Dendritic cell treated with granulocyte-macrophage colony-stimulating factor and Interleukin-4, amounts not matched to agents 40 ng/mL and 50 ng/mL, for 4 days (primary cell): ENCODE measurements at regions not wholly inside any gene's neighbourhood (a gene's known extent, or its start where the extent isn't known, plus 50 kb on each side); places are given as distances from the start of the nearest gene placed in this dataset.

Source experiments
- H3K27ac Mint-ChIP-seq: one replicate; pipeline ENCODE4 v1.8.0; 2022; ENCODE audit warnings: mild to moderate bottlenecking, mixed read lengths
- H3K27me3 Mint-ChIP-seq: one replicate; pipeline ENCODE4 v1.8.0; 2022; ENCODE audit warnings: mild to moderate bottlenecking, mixed read lengths
- H3K36me3 Mint-ChIP-seq: one replicate; pipeline ENCODE4 v1.8.0; 2022; ENCODE audit warnings: low read depth, mixed read lengths
- H3K4me1 Mint-ChIP-seq: one replicate; pipeline ENCODE4 v1.8.0; 2022; ENCODE audit warnings: low read depth, mixed read lengths
- H3K4me3 Mint-ChIP-seq: one replicate; pipeline ENCODE4 v1.8.0; 2022; ENCODE audit warnings: mild to moderate bottlenecking, moderate library complexity, mixed read lengths
- H3K9me3 Mint-ChIP-seq: one replicate; pipeline ENCODE4 v1.8.0; 2022; ENCODE audit warnings: mixed read lengths
- intact Hi-C: fragments of 100-400 bp; cut with micrococcal nuclease; formaldehyde crosslinking; loops from one replicate; pipeline ENCODE4 v1.15.0; 2022

GRCh38 chr15:87576486-87577176 lies 679.9 kb downstream of the NTRK3 start:
- intact Hi-C loops: no loop called here

GRCh38 chr15:87575896-87576473 lies 680.6 kb downstream of the NTRK3 start:
- Mint-ChIP-seq H3K27ac (no peak overlapping the region), H3K4me3 (no peak overlapping the region), H3K4me1 (no peaks in the 10 kb centered on the region), H3K9me3 (no peaks in the 10 kb centered on the region), H3K27me3 (no peaks in the 10 kb centered on the region), H3K36me3 (no peaks in the 10 kb centered on the region)
- intact Hi-C loops: no loop called here

More at GRCh38 chr15:87576486-87577176, 679.9 kb downstream of the NTRK3 start:
- H3K27ac Mint-ChIP-seq: no peak overlapping the region
- H3K27me3 Mint-ChIP-seq: no peaks in the 10 kb centered on the region
- no peaks in the 10 kb centered on the region for H3K4me1 Mint-ChIP-seq
- no peaks in the 10 kb centered on the region for H3K36me3 Mint-ChIP-seq
- no peak overlapping the region for H3K4me3 Mint-ChIP-seq
- no peaks in the 10 kb centered on the region for H3K9me3 Mint-ChIP-seq

- no peaks in the 10 kb centered on the region for H3K9me3 Mint-ChIP-seq
- H3K4me1 Mint-ChIP-seq: no peaks in the 10 kb centered on the region
- H3K4me3 Mint-ChIP-seq: no peak overlapping the region
- no peaks in the 10 kb centered on the region for H3K36me3 Mint-ChIP-seq
- intact Hi-C loops: no loop called here
- no peaks in the 10 kb centered on the region for H3K27me3 Mint-ChIP-seq
- H3K27ac Mint-ChIP-seq: no peak overlapping the region
Measured at GRCh38 chr15:87573534-87573933, 683.0 kb downstream of the NTRK3 start.

GRCh38 chr15:87573039-87573438 lies 683.5 kb downstream of the NTRK3 start:
- Mint-ChIP-seq H3K9me3 (no peaks in the 10 kb centered on the region), H3K27ac (no peak overlapping the region), H3K27me3 (no peaks in the 10 kb centered on the region), H3K4me1 (no peaks in the 10 kb centered on the region), H3K36me3 (no peaks in the 10 kb centered on the region), H3K4me3 (no peak overlapping the region)
- intact Hi-C loops: no loop called here

- H3K27ac Mint-ChIP-seq: no peak overlapping the region
- H3K4me3 Mint-ChIP-seq: no peak overlapping the region
- intact Hi-C loops: no loop called here
- no peaks in the 10 kb centered on the region for H3K4me1 Mint-ChIP-seq
- no peaks in the 10 kb centered on the region for H3K27me3 Mint-ChIP-seq
- no peaks in the 10 kb centered on the region for H3K9me3 Mint-ChIP-seq
- H3K36me3 Mint-ChIP-seq: no peaks in the 10 kb centered on the region
Measured at GRCh38 chr15:87572381-87572910, 684.1 kb downstream of the NTRK3 start.

GRCh38 chr15:87570206-87570605 lies 686.3 kb downstream of the NTRK3 start:
- Mint-ChIP-seq H3K27ac (no peak overlapping the region), H3K4me3 (no peak overlapping the region), H3K4me1 (no peaks in the 10 kb centered on the region), H3K36me3 (no peaks in the 10 kb centered on the region), H3K9me3 (no peaks in the 10 kb centered on the region), H3K27me3 (no peaks in the 10 kb centered on the region)
- intact Hi-C loops: no loop called here

GRCh38 chr15:87569581-87569980 lies 687.0 kb downstream of the NTRK3 start:
- Mint-ChIP-seq H3K9me3 (no peaks in the 10 kb centered on the region), H3K4me3 (no peak overlapping the region), H3K27me3 (no peaks in the 10 kb centered on the region), H3K4me1 (no peaks in the 10 kb centered on the region), H3K27ac (no peak overlapping the region), H3K36me3 (no peaks in the 10 kb centered on the region)
- intact Hi-C loops: no loop called here

- Mint-ChIP-seq H3K36me3 (no peaks in the 10 kb centered on the region), H3K4me1 (no peaks in the 10 kb centered on the region), H3K4me3 (no peak overlapping the region), H3K9me3 (no peaks in the 10 kb centered on the region), H3K27ac (no peak overlapping the region), H3K27me3 (no peaks in the 10 kb centered on the region)
- intact Hi-C loops: no loop called here
Measured at GRCh38 chr15:87567406-87568030, 689.0 kb downstream of the NTRK3 start.

- Mint-ChIP-seq H3K36me3 (no peaks in the 10 kb centered on the region), H3K4me3 (no peak overlapping the region), H3K9me3 (peaks cover 5% of the 10 kb centered on the region), H3K4me1 (no peaks in the 10 kb centered on the region), H3K27ac (no peak overlapping the region), H3K27me3 (no peaks in the 10 kb centered on the region)
- intact Hi-C loops: no loop called here
Measured at GRCh38 chr15:87566236-87566635, 690.3 kb downstream of the NTRK3 start.

- no peaks in the 10 kb centered on the region for H3K36me3 Mint-ChIP-seq
- intact Hi-C loops: no loop called here
- peaks cover 5% of the 10 kb centered on the region for H3K9me3 Mint-ChIP-seq
- H3K27ac Mint-ChIP-seq: no peak overlapping the region
- H3K27me3 Mint-ChIP-seq: no peaks in the 10 kb centered on the region
- H3K4me1 Mint-ChIP-seq: no peaks in the 10 kb centered on the region
- H3K4me3 Mint-ChIP-seq: no peak overlapping the region
Measured at GRCh38 chr15:87564681-87565080, 691.9 kb downstream of the NTRK3 start.

GRCh38 chr15:87563869-87564268 lies 692.7 kb downstream of the NTRK3 start:
- H3K27ac Mint-ChIP-seq: no peak overlapping the region
- peaks cover 5% of the 10 kb centered on the region for H3K9me3 Mint-ChIP-seq
- H3K27me3 Mint-ChIP-seq: no peaks in the 10 kb centered on the region
- intact Hi-C loops: no loop called here
- no peak overlapping the region for H3K4me3 Mint-ChIP-seq
- H3K36me3 Mint-ChIP-seq: no peaks in the 10 kb centered on the region
- no peaks in the 10 kb centered on the region for H3K4me1 Mint-ChIP-seq

GRCh38 chr15:87562203-87562602 lies 694.3 kb downstream of the NTRK3 start:
- intact Hi-C loops: no loop called here
- H3K9me3 Mint-ChIP-seq: peaks cover 5% of the 10 kb centered on the region
- no peak overlapping the region for H3K27ac Mint-ChIP-seq
- no peaks in the 10 kb centered on the region for H3K27me3 Mint-ChIP-seq
- H3K36me3 Mint-ChIP-seq: no peaks in the 10 kb centered on the region
- H3K4me3 Mint-ChIP-seq: no peak overlapping the region
- no peaks in the 10 kb centered on the region for H3K4me1 Mint-ChIP-seq

- H3K4me3 Mint-ChIP-seq: no peak overlapping the region
- peaks cover 5% of the 10 kb centered on the region for H3K9me3 Mint-ChIP-seq
- H3K4me1 Mint-ChIP-seq: no peaks in the 10 kb centered on the region
- no peaks in the 10 kb centered on the region for H3K36me3 Mint-ChIP-seq
- intact Hi-C loops: no loop called here
- H3K27ac Mint-ChIP-seq: no peak overlapping the region
- H3K27me3 Mint-ChIP-seq: no peaks in the 10 kb centered on the region
Measured at GRCh38 chr15:87561641-87562040, 694.9 kb downstream of the NTRK3 start.

- Mint-ChIP-seq H3K9me3 (peaks cover 19% of the 10 kb centered on the region), H3K27ac (no peak overlapping the region), H3K36me3 (no peaks in the 10 kb centered on the region), H3K4me1 (no peaks in the 10 kb centered on the region), H3K27me3 (no peaks in the 10 kb centered on the region), H3K4me3 (no peak overlapping the region)
- intact Hi-C loops: no loop called here
Measured at GRCh38 chr15:87557881-87558280, 698.7 kb downstream of the NTRK3 start.
